Naive thymus-derived CD8-positive, alpha-beta T cell (primary cell): ENCODE measurements at regions not wholly inside any gene's neighbourhood (a gene's known extent, or its start where the extent isn't known, plus 50 kb on each side); places are given as distances from the start of the nearest gene placed in this dataset.

Experiments used
- ATAC-seq, 2 donors: fragments of 150-1000 bp; cut with Tn5 transposase in 1 of 2; sonication (Bioruptor Pico), chemical (Tn5 transposase) in 1 of 2; 1 replicate in 1 of 2; 2 replicates in 1 of 2; pipeline ENCODE4 v1.10.0; 2021; ENCODE audit warnings: mild to moderate bottlenecking in 2 of 2, moderate library complexity in 2 of 2
- POLR2A ChIA-PET: fragments of 350-600 bp; sonication (Branson Sonifier 250); formaldehyde crosslinking; loops from one replicate; lab custom pipeline; 2021; ENCODE audit warnings: antibody characterized with exemption; lab: Charles Lee
- DNase-seq, 10 donors: peaks; one replicate each; pipeline versions ENCODE4 v3.0.0 to v3.0.0-alpha.2; 2020 to 2022
- H3K27ac Mint-ChIP-seq, 10 donors: one replicate each; pipeline ENCODE4 v1.8.0; 2020 to 2022; ENCODE audit warnings: mild to moderate bottlenecking in 10 of 10, mixed read lengths in 10 of 10, moderate library complexity in 4 of 10, inconsistent platforms in 1 of 10
- H3K27me3 Mint-ChIP-seq, 5 donors: one replicate each; pipeline ENCODE4 v1.8.0; 2021 to 2022; ENCODE audit warnings: mixed read lengths in 5 of 5
- H3K36me3 Mint-ChIP-seq, 3 donors: one replicate each; pipeline ENCODE4 v1.8.0; 2020 to 2022; ENCODE audit warnings: mixed read lengths in 3 of 3, mild to moderate bottlenecking in 2 of 3, inconsistent platforms in 1 of 3
- H3K4me1 Mint-ChIP-seq, 4 donors: one replicate each; pipeline ENCODE4 v1.8.0; 2021 to 2022; ENCODE audit warnings: mixed read lengths in 4 of 4
- H3K4me3 Mint-ChIP-seq, 10 donors: one replicate each; pipeline ENCODE4 v1.8.0; 2020 to 2022; ENCODE audit warnings: mild to moderate bottlenecking in 10 of 10, mixed read lengths in 10 of 10, moderate library complexity in 6 of 10, inconsistent platforms in 1 of 10
- H3K9me3 Mint-ChIP-seq, 9 donors: one replicate each; pipeline ENCODE4 v1.8.0; 2020 to 2022; ENCODE audit warnings: mixed read lengths in 9 of 9, mild to moderate bottlenecking in 3 of 9, inconsistent platforms in 1 of 9, moderate library complexity in 1 of 9

DNA sequence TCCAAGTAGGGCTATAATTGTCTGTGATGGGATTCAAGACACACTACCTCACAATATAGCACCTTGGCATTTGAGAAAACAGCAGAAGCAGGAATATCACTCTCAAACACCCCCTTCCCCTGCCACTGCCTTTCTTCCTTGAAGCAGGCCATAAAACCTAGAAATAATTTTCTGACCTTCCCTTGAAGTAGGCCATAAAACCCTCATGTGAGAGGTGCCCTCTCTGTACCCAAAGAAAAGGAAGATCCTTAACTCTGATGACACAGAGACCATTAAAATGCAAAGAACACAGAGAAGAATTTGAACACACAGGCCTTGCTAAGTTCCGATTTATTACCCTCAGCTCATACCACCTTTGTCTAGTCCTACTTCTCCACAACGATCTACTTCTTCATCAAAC lies 631.7 kb upstream of the CADM1 start:
- no peaks in the 10 kb centered on the region for H3K4me1 Mint-ChIP-seq
- ATAC-seq: no peak
- POLR2A ChIA-PET: no interaction called here
- no peaks in the 10 kb centered on the region for H3K36me3 Mint-ChIP-seq
- no peak for DNase-seq
- H3K27me3 Mint-ChIP-seq: peaks cover 6 to 25% (median 16%) of the 10 kb centered on the region in 5 donors
- H3K9me3 Mint-ChIP-seq: peaks cover 0 to 2% (median 0%) of the 10 kb centered on the region in 9 donors
- no peak overlapping the region for H3K27ac Mint-ChIP-seq
- no peak overlapping the region for H3K4me3 Mint-ChIP-seq

DNA sequence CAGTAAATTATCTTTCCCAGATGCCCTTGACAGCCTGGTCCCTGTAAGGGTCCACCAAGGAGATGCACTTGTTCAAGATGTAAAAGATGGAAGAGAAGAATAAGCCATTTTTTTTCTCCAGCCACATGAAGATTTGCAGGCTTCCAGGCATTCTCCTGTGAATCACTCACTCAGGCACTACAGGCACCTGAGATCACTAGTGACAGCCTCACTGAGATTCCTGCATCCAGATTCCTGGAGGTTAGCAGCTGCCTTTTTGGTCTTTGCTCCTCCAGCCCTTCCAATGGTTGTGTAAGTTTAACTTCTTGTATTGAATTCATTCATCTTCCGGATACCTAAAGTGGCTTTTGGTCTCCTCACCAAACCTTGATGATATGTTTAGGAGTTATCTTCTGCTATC lies 630.2 kb upstream of the CADM1 start:
- ATAC-seq: no peak
- DNase-seq: no peak
- H3K36me3 Mint-ChIP-seq: no peaks in the 10 kb centered on the region
- no peaks in the 10 kb centered on the region for H3K4me1 Mint-ChIP-seq
- no peak overlapping the region for H3K4me3 Mint-ChIP-seq
- H3K27ac Mint-ChIP-seq: no peak overlapping the region
- POLR2A ChIA-PET: no interaction called here
- peaks cover 4 to 22% (median 12%) of the 10 kb centered on the region in 5 donors for H3K27me3 Mint-ChIP-seq
- peaks cover 0 to 7% (median 0%) of the 10 kb centered on the region in 9 donors for H3K9me3 Mint-ChIP-seq

DNA sequence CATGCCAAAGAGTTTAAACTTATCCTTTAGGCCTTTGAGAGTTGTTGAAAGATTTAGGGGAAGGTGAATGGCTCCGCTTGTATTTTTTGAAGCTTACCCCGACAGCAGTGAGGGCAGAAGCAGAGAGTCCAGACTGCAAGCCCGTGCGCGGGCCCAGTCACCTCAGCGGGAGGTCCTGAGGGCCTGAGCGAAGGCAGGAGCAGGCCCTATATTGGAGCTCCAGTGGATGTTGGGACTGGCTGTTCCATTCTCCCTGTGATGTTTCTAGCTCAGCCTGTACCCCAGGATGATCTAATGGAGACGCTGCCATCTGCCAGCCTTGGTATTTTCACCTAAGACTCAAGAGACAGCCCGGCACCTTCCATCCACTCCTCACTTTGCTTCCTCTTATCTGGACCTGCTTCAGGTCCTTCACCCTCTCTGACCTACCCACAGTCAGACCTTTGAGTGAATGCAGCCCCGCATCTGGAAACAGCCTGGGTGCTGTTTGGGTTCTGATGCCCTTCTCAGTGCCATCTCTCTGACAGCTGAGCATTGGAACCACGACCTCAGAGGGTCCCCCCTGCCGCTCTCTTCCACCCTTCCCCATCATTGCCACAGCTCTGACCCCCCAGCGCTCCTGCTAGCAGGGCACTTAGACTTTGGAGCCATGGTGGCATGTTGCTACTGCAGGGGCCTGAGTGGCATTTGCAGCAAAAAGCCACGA lies 628.2 kb upstream of the CADM1 start:
- Mint-ChIP-seq H3K4me1 (no peaks in the 10 kb centered on the region), H3K27me3 (peaks cover 0 to 2% (median 1%) of the 10 kb centered on the region in 5 donors), H3K9me3 (peaks cover 0 to 9% (median 0%) of the 10 kb centered on the region in 9 donors), H3K4me3 (no peak overlapping the region), H3K36me3 (no peaks in the 10 kb centered on the region), H3K27ac (no peak overlapping the region)
- DNase-seq: no peak
- no peak for ATAC-seq
- POLR2A ChIA-PET: no interaction called here

- ATAC-seq (no peak), DNase-seq (no peak)
- H3K27ac Mint-ChIP-seq: no peak overlapping the region
- H3K4me3 Mint-ChIP-seq: no peak overlapping the region
- peaks cover 0 to 4% (median 3%) of the 10 kb centered on the region in 5 donors for H3K27me3 Mint-ChIP-seq
- H3K4me1 Mint-ChIP-seq: no peaks in the 10 kb centered on the region
- H3K36me3 Mint-ChIP-seq: no peaks in the 10 kb centered on the region
- POLR2A ChIA-PET: no interaction called here
- peaks cover 0 to 16% (median 0%) of the 10 kb centered on the region in 9 donors for H3K9me3 Mint-ChIP-seq
These were observed 625.9 kb upstream of the CADM1 start for GRCh38 chr11:116130122-116130521.

DNA sequence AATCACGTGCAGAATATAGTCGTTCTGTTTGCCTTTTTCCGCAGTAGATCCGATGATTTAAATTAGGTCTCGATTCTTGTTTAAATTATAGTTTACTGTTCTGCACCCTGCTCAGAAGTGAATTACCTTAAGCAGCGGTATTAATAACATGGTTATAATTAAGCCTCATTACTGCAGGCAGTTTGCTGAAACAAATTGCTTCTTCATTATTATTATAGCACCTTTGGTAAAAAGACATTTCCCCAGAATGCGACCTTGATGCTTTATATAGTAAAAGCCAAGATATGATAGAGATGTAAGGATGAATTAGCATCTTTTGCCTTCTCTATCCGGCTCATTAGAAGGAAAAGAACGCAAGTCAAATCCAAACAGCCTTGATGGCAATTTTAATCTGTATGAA lies 625.2 kb upstream of the CADM1 start:
- peaks cover 0 to 16% (median 0%) of the 10 kb centered on the region in 9 donors for H3K9me3 Mint-ChIP-seq
- ATAC-seq (no peak), DNase-seq (no peak)
- H3K27ac Mint-ChIP-seq: no peak overlapping the region
- no peak overlapping the region for H3K4me3 Mint-ChIP-seq
- POLR2A ChIA-PET: no interaction called here
- H3K27me3 Mint-ChIP-seq: peaks cover 0 to 4% (median 3%) of the 10 kb centered on the region in 5 donors
- H3K36me3 Mint-ChIP-seq: no peaks in the 10 kb centered on the region
- H3K4me1 Mint-ChIP-seq: no peaks in the 10 kb centered on the region

DNA sequence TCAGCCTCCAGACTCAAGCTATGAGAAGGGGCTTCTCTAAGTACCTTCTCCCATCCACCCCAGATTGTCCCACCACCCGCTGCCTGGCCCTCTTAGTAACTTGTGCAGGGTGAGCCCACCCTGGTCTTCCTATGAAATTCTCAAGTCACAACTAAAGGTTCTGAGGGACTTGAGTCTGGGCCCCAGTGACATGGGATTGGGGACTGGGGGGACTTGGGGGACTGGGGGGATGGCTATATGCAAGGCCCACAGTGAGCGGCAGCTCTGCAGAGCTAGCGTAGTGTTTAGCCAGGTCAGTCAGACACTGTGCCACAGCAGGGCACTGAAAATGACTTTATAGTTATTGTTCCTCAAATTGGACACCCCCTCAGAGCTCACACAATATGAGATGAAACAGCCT lies 622.3 kb upstream of the CADM1 start:
- Mint-ChIP-seq H3K4me3 (no peak overlapping the region), H3K27me3 (peaks cover 0 to 4% (median 3%) of the 10 kb centered on the region in 5 donors)

DNA sequence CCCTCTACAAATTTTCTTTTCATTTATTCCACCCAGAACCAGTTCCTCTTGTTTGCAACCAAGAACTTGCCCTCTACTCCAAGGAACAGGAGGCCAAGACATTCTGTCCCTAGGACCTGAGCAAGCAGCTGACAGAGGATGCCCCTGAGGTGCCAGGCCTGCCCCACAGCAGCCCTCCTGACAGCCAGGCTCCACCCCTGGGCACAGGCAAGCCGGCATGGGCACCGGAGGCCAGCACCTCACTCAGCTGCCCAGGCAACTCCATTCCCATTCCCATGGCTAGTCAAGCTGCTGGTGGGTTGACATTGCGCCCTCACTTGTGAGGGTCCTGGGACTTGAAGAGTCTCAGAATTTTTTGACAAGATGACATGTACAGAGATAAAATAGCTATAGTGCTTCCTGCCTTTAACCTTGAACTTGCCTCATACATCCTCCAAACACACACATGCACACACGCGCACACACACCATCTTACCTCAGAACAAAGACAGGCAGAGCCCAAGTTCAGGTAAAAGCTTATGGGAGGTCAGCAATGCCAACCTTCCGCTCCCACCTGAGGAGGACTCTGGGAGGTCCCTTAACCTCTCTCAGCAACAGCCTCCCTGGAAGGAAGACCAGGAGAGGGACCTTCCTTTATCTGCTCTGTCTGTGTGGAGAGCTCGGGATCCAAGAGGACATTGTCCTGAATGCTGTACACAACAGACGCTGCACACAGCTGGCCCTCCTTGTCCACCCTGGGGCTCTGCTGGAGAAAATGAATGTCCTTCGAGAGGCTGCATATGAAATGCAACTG lies 620.9 kb upstream of the CADM1 start:
- no peak for ATAC-seq
- no peaks in the 10 kb centered on the region for H3K4me1 Mint-ChIP-seq
- no peak overlapping the region for H3K27ac Mint-ChIP-seq
- H3K9me3 Mint-ChIP-seq: peaks cover 0 to 9% (median 0%) of the 10 kb centered on the region in 9 donors
- H3K4me3 Mint-ChIP-seq: no peak overlapping the region
- peaks cover 0 to 4% (median 3%) of the 10 kb centered on the region in 5 donors for H3K27me3 Mint-ChIP-seq
- DNase-seq: no peak
- POLR2A ChIA-PET: no interaction called here
- no peaks in the 10 kb centered on the region for H3K36me3 Mint-ChIP-seq

More for the DNA sequence above, 622.3 kb upstream of the CADM1 start:
- peaks cover 0 to 16% (median 0%) of the 10 kb centered on the region in 9 donors for H3K9me3 Mint-ChIP-seq
- no peaks in the 10 kb centered on the region for H3K36me3 Mint-ChIP-seq
- DNase-seq (no peak), ATAC-seq (no peak)
- no peak overlapping the region for H3K27ac Mint-ChIP-seq
- no peaks in the 10 kb centered on the region for H3K4me1 Mint-ChIP-seq
- POLR2A ChIA-PET: no interaction called here

DNA sequence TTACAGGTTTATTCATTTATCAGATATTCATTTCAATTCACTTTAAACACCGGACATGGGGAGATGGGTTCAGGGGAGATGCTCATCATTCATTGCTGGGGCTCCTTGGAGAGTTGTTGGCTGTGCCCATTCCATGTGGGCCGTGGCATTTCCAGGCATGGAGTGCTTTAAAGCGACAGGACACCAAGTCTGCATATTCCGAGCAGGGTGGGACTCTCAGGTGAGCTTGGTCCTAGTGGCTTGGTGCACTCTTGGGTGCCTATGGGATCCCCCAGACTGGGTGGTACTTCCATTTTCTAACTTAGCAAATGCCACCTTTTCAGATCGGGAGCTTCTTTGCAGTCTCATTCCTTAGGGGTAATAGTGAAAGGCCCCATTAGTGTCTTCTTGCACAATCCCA lies 619.5 kb upstream of the CADM1 start:
- no peak for ATAC-seq
- H3K27me3 Mint-ChIP-seq: peaks cover 0 to 10% (median 3%) of the 10 kb centered on the region in 5 donors
- no peak overlapping the region for H3K4me3 Mint-ChIP-seq
- no peak overlapping the region for H3K27ac Mint-ChIP-seq
- H3K36me3 Mint-ChIP-seq: no peaks in the 10 kb centered on the region
- H3K4me1 Mint-ChIP-seq: no peaks in the 10 kb centered on the region
- H3K9me3 Mint-ChIP-seq: peaks cover 0 to 17% (median 0%) of the 10 kb centered on the region in 9 donors
- no peak for DNase-seq
- POLR2A ChIA-PET: no interaction called here

DNA sequence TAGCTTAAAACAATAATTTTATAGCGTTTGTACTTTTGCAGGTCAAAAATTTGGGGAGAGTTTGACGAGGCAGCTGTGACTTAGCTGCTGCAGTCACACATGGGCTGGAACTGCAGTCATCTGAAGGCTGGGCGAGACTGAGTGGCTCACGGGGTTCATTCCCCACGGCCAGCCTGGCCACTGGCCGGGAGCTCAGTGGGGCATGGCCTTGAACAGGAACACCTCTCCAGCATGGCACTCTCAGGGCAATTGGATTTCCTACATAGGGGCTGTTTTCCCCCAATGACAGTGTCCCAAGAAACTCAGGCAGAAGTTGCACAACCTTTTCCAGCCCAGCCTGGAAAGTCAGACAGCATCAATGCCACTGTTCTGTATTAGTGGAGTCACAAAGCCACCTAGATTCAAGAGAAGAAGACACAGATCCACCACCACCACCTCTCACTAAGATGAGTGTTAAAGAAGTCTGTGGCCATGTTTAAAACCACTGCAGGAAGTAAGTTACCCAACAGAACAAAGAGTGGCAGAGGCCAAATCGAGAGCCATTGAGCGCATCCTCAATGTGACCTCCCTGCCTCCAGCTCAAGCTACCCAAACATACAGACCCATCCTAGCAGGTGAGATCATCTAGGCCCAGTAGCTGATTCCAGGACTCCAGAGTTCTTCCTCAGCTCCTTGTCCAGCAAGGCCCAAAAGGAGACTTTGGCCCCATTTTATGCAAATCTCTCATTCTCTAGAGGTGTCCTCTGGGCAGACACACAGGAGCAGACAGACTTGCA lies 618.7 kb upstream of the CADM1 start:
- H3K27me3 Mint-ChIP-seq: peaks cover 0 to 14% (median 3%) of the 10 kb centered on the region in 5 donors
- H3K4me1 Mint-ChIP-seq: no peaks in the 10 kb centered on the region
- H3K36me3 Mint-ChIP-seq: no peaks in the 10 kb centered on the region
- DNase-seq (no peak), ATAC-seq (no peak)
- peaks cover 0 to 24% (median 0%) of the 10 kb centered on the region in 9 donors for H3K9me3 Mint-ChIP-seq
- H3K4me3 Mint-ChIP-seq: no peak overlapping the region
- no peak overlapping the region for H3K27ac Mint-ChIP-seq
- POLR2A ChIA-PET: no interaction called here

GRCh38 chr11:116119158-116119557 lies 614.9 kb upstream of the CADM1 start:
- DNase-seq (no peak), ATAC-seq (no peak)
- Mint-ChIP-seq H3K4me1 (no peaks in the 10 kb centered on the region), H3K27me3 (peaks cover 0 to 12% (median 5%) of the 10 kb centered on the region in 5 donors), H3K27ac (no peak overlapping the region), H3K9me3 (peaks cover 0 to 19% (median 5%) of the 10 kb centered on the region in 9 donors), H3K4me3 (no peak overlapping the region), H3K36me3 (no peaks in the 10 kb centered on the region)
- POLR2A ChIA-PET: no interaction called here

DNA sequence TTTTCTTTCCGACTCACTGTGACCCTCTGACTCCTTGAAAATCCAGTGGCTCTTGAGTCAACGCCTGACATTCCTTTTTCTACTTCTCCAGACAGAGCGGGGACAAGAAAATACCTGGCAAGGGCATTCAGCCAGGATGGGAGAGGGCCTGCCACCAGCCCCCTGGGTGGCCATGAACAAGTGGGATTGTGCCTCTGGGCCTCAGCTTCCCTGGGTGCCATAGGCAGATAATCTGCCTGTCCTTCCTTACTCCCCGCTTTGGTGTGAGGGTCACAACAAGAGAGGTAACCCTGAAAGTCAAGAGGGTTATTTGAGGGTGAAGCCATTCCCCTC lies 613.9 kb upstream of the CADM1 start:
- DNase-seq: no peak
- Mint-ChIP-seq H3K27ac (no peak overlapping the region), H3K4me3 (no peak overlapping the region), H3K27me3 (peaks cover 0 to 23% (median 5%) of the 10 kb centered on the region in 5 donors), H3K4me1 (no peaks in the 10 kb centered on the region), H3K36me3 (no peaks in the 10 kb centered on the region), H3K9me3 (peaks cover 0 to 29% (median 7%) of the 10 kb centered on the region in 9 donors)
- POLR2A ChIA-PET: no interaction called here
- ATAC-seq: no peak

GRCh38 chr11:116117331-116118137 lies 613.3 kb upstream of the CADM1 start:
- Mint-ChIP-seq H3K27me3 (peaks cover 0 to 28% (median 5%) of the 10 kb centered on the region in 5 donors), H3K4me3 (no peak overlapping the region), H3K9me3 (peaks cover 0 to 31% (median 9%) of the 10 kb centered on the region in 9 donors), H3K27ac (no peak overlapping the region), H3K4me1 (no peaks in the 10 kb centered on the region), H3K36me3 (no peaks in the 10 kb centered on the region)
- POLR2A ChIA-PET: no interaction called here
- no peak for ATAC-seq
- DNase-seq: no peak
